B cell (primary cell): ENCODE measurements at regions not wholly inside any gene's neighbourhood (a gene's known extent, or its start where the extent isn't known, plus 50 kb on each side); places are given as distances from the start of the nearest gene placed in this dataset.

Experiments used
- ATAC-seq: fragments of 200-7000 bp; cut with Tn5 transposase; one replicate; pipeline ENCODE4 v1.10.0; 2021; ENCODE audit warnings: low read depth, mild to moderate bottlenecking, moderate number of reproducible peaks, moderate library complexity
- CTCF ChIA-PET: fragments of 350-600 bp; sonication (Branson Sonifier 250); formaldehyde crosslinking; loops from one replicate; lab custom pipeline; 2021; ENCODE audit warnings: antibody characterized with exemption, inconsistent platforms; lab: Charles Lee
- POLR2A ChIA-PET: fragments of 350-600 bp; sonication (Branson Sonifier 250); formaldehyde crosslinking; loops from one replicate; lab custom pipeline; 2021; ENCODE audit warnings: antibody characterized with exemption; lab: Charles Lee
- DNase-seq: peaks from one replicate; pipeline ENCODE4 v3.0.0; 2013
- H2AFZ ChIP-seq: 2 replicates; pipeline ENCODE4 v1.6.1; 2012; ENCODE audit warnings: mild to moderate bottlenecking, low read depth, low read length; ENCODE audit not compliant: insufficient read depth, poor library complexity, severe bottlenecking
- H3K27ac ChIP-seq, 2 donors: 1 replicate in 1 of 2; 2 replicates in 1 of 2; pipeline ENCODE4 v1.5.1; 2012 to 2013; ENCODE audit warnings: low read length in 2 of 2, mild to moderate bottlenecking in 2 of 2, moderate library complexity in 1 of 2
- H3K27me3 ChIP-seq, 4 experiments: fragments of 200-600 bp in 1 of 4; sonication (generic) in 1 of 4; replicated peaks in 1 of 4; 1 replicate in 2 of 4; 2 replicates in 2 of 4; pipeline versions ENCODE4 v1.6.1 to v1.7.0; 2013 to 2016; ENCODE audit warnings: low read length in 3 of 4, mild to moderate bottlenecking in 2 of 4, mixed read lengths in 1 of 4, moderate library complexity in 1 of 4; ENCODE audit not compliant: insufficient read depth in 4 of 4, control insufficient read depth in 3 of 4; ENCODE audit errors: control extremely low read depth in 1 of 4
- H3K36me3 ChIP-seq, 2 experiments: replicated peaks in 1 of 2; 1 replicate in 1 of 2; 2 replicates in 1 of 2; pipeline versions ENCODE4 v1.6.1 to v1.7.1; 2013; ENCODE audit warnings: low read length in 1 of 2; ENCODE audit not compliant: insufficient read depth in 2 of 2, control insufficient read depth in 1 of 2; ENCODE audit errors: control extremely low read depth in 1 of 2, extremely low read depth in 1 of 2
- H3K4me1 ChIP-seq, 2 donors: fragments of 200-600 bp in 1 of 2; sonication (generic) in 1 of 2; 1 replicate in 1 of 2; 2 replicates in 1 of 2; pipeline versions ENCODE4 v1.5.1 to v1.6.1; 2013 to 2017; ENCODE audit warnings: low read length in 2 of 2; ENCODE audit not compliant: control insufficient read depth in 2 of 2, insufficient read depth in 2 of 2
- H3K4me2 ChIP-seq: replicated peaks from 2 replicates; pipeline ENCODE3; 2012; ENCODE audit warnings: mild to moderate bottlenecking, low read depth, low read length; ENCODE audit not compliant: poor library complexity, severe bottlenecking
- H3K4me3 ChIP-seq, 5 experiments: fragments of 200-600 bp in 1 of 5; sonication (generic) in 1 of 5; 1 replicate in 3 of 5; 2 replicates in 2 of 5; pipeline versions ENCODE4 v1.5.1 to v1.7.0; 2011 to 2016; ENCODE audit warnings: low read length in 4 of 5, mild to moderate bottlenecking in 4 of 5, low read depth in 2 of 5, control low read depth in 1 of 5, moderate library complexity in 1 of 5; ENCODE audit not compliant: insufficient read depth in 1 of 5; ENCODE audit errors: control extremely low read depth in 1 of 5, extremely low read depth in 1 of 5
- H3K79me2 ChIP-seq: fragments of 200-600 bp; sonication (generic); one replicate; pipeline ENCODE4 v1.6.0; 2016; ENCODE audit warnings: low read length; ENCODE audit not compliant: control insufficient read depth, insufficient read depth
- H3K9ac ChIP-seq: fragments of 200-600 bp; sonication (generic); 2 replicates; pipeline ENCODE4 v1.6.1; 2017; ENCODE audit warnings: mild to moderate bottlenecking, low read length, moderate library complexity
- H3K9me3 ChIP-seq, 3 donors: one replicate each; pipeline versions ENCODE4 v1.6.1 to v1.7.1; 2013; ENCODE audit warnings: low read length in 2 of 3; ENCODE audit not compliant: control insufficient read depth in 2 of 3, insufficient read depth in 1 of 3; ENCODE audit errors: control extremely low read depth in 1 of 3
- H4K20me1 ChIP-seq: 2 replicates; pipeline ENCODE4 v1.6.0; 2012; ENCODE audit warnings: mild to moderate bottlenecking, low read length; ENCODE audit not compliant: insufficient read depth, control insufficient read depth, poor library complexity, severe bottlenecking
- H3K27ac Mint-ChIP-seq: one replicate; pipeline ENCODE4 v1.8.0; 2021; ENCODE audit warnings: mixed read lengths
- H3K27me3 Mint-ChIP-seq: one replicate; pipeline ENCODE4 v1.8.0; 2021; ENCODE audit warnings: mixed read lengths
- H3K4me1 Mint-ChIP-seq: one replicate; pipeline ENCODE4 v1.8.0; 2021; ENCODE audit warnings: mixed read lengths
- H3K4me3 Mint-ChIP-seq: one replicate; pipeline ENCODE4 v1.8.0; 2021; ENCODE audit warnings: mixed read lengths
- H3K9me3 Mint-ChIP-seq: one replicate; pipeline ENCODE4 v1.8.0; 2022; ENCODE audit warnings: mixed read lengths; ENCODE audit not compliant: insufficient read depth
- EZH2 ChIP-seq: IDR thresholded peaks from 2 replicates; pipeline ENCODE4 v1.6.1; 2012; ENCODE audit warnings: borderline replicate concordance, low read depth, mild to moderate bottlenecking, moderate library complexity, low read length; ENCODE audit not compliant: insufficient read depth, poor library complexity, severe bottlenecking
- WGBS: methylation state at CpG from one replicate; pipeline ENCODE4 v1.1.5; 2013; ENCODE audit warnings: missing lambda C conversion rate; ENCODE audit not compliant: insufficient coverage; 5-methylcytosine and 5-hydroxymethylcytosine counted together
- intact Hi-C: fragments of 100-400 bp; cut with micrococcal nuclease; formaldehyde crosslinking; loops from one replicate; pipeline ENCODE4 v1.10.0; 2022
- TF ChIP-seq, protein P1 (sequence below): fragments of 200-600 bp; IDR thresholded peaks from one replicate; pipeline ENCODE4 v1.8.0; 2022; ENCODE audit warnings: antibody characterized with exemption, mild to moderate bottlenecking

DNA sequence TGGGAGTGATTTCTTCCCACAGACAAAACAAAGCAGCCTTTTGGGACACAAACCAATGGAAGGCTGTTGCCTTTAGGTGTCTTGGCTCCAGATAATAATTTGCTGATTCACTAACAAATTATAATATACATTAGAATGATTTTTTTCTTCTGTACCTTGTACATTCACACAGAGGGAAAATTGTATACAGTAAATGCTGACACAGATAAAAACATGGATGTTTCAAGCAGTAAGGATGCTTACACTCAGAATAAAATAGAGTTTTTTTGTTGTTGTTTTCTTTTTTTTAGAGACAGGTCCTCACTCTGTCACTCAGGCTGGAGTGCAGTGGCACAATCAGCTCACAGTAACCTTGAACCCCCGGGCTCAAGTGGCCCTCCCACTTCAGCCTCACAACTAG is 109.2 kb upstream of the TRPC6 start:
- no peaks in the 10 kb centered on the region for H3K79me2 ChIP-seq
- H3K4me1 ChIP-seq, result no peaks in the 10 kb centered on the region
- H3K4me1 Mint-ChIP-seq, result no peaks in the 10 kb centered on the region
- peaks cover 0 to 3% (median 0%) of the 10 kb centered on the region in 3 donors for H3K9me3 ChIP-seq
- WGBS, result no CpG with 5 or more reads among the region's 1 CpG
- no peak overlapping the region for H3K9ac ChIP-seq
- no peaks in the 10 kb centered on the region for H3K36me3 ChIP-seq
- no peak overlapping the region for H3K4me3 Mint-ChIP-seq
- H3K4me3 ChIP-seq, result no peak overlapping the region
- H4K20me1 ChIP-seq, result no peaks in the 10 kb centered on the region
- POLR2A ChIA-PET, result no interaction called here
- no peak for ATAC-seq
- H2AFZ ChIP-seq, result no peak overlapping the region
- H3K9me3 Mint-ChIP-seq, result no peaks in the 10 kb centered on the region
- CTCF ChIA-PET, result no interaction called here
- intact Hi-C loops, result no loop called here
- H3K27ac ChIP-seq, result no peak overlapping the region
- H3K27me3 Mint-ChIP-seq, result no peaks in the 10 kb centered on the region
- H3K27me3 ChIP-seq, result no peaks in the 10 kb centered on the region
- H3K27ac Mint-ChIP-seq, result no peak overlapping the region
- TF ChIP-seq, protein P1, sequence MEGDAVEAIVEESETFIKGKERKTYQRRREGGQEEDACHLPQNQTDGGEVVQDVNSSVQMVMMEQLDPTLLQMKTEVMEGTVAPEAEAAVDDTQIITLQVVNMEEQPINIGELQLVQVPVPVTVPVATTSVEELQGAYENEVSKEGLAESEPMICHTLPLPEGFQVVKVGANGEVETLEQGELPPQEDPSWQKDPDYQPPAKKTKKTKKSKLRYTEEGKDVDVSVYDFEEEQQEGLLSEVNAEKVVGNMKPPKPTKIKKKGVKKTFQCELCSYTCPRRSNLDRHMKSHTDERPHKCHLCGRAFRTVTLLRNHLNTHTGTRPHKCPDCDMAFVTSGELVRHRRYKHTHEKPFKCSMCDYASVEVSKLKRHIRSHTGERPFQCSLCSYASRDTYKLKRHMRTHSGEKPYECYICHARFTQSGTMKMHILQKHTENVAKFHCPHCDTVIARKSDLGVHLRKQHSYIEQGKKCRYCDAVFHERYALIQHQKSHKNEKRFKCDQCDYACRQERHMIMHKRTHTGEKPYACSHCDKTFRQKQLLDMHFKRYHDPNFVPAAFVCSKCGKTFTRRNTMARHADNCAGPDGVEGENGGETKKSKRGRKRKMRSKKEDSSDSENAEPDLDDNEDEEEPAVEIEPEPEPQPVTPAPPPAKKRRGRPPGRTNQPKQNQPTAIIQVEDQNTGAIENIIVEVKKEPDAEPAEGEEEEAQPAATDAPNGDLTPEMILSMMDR, result no peak
- no peak for TF ChIP-seq EZH2
- no peak overlapping the region for H3K4me2 ChIP-seq
- no peak for DNase-seq

DNA sequence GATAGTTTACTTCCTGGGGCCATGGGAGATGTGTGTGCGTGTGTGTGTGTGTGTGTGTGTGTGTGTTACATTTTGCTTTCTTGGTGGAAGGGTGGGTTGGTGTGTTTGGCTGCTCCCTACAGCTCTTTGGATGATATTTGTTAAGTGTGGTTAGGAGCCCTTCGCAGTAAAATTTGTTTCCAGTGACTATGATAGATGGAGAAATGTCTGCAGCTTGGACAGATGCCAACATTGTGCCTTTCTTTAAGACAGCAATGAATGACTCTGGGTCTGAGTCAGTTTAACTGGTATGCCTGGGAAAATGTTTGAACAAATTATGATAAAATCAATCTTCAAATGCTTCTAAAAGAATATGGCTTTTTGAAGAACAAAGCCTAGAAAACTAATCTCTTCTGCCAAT is 102.7 kb upstream of the TRPC6 start:
- intact Hi-C loops, result no loop called here
- H3K4me1 ChIP-seq, result no peaks in the 10 kb centered on the region
- 42% methylated on average over 2 of the region's 2 CpGs for WGBS
- Mint-ChIP-seq H3K4me3 (no peak overlapping the region), H3K27me3 (no peaks in the 10 kb centered on the region), H3K4me1 (no peaks in the 10 kb centered on the region), H3K9me3 (no peaks in the 10 kb centered on the region), H3K27ac (no peak overlapping the region)
- ATAC-seq (no peak), DNase-seq (no peak)
- H4K20me1 ChIP-seq, result no peaks in the 10 kb centered on the region
- TF ChIP-seq, protein P1, result no peak
- TF ChIP-seq EZH2, result no peak
- ChIA-PET CTCF (no interaction called here), POLR2A (no interaction called here)
- no peaks in the 10 kb centered on the region for H3K36me3 ChIP-seq
- no peak overlapping the region for H3K4me3 ChIP-seq
- no peak overlapping the region for H3K27ac ChIP-seq
- H3K9me3 ChIP-seq, result no peaks in the 10 kb centered on the region
- H3K4me2 ChIP-seq, result no peak overlapping the region
- H2AFZ ChIP-seq, result no peak overlapping the region
- H3K27me3 ChIP-seq, result no peaks in the 10 kb centered on the region
- H3K9ac ChIP-seq, result no peak overlapping the region
- H3K79me2 ChIP-seq, result no peaks in the 10 kb centered on the region
